ENCODE measurements at regions not wholly inside any gene's neighbourhood (a gene's known extent, or its start where the extent isn't known, plus 50 kb on each side); places are given as distances from the start of the nearest gene placed in this dataset.
"Not testable (repeated sequence)": the region's sequence is repeated elsewhere in the genome, so short reads cannot be mapped to it uniquely, and the experiment has no call there.

- peak; percentile 42 for DNase-seq (ENCODE audit: low spot score)
Measured at GRCh38 chr3:193902607-193903511, 233.1 kb upstream of the HES1 start.

GRCh38 chr3:193903512-193903817 lies 232.5 kb upstream of the HES1 start:
- DNase-seq (ENCODE audit: low spot score) = no peak

- DNase-seq (ENCODE audit: low spot score) = no peak
Measured at GRCh38 chr3:193903966-193904365, 232.0 kb upstream of the HES1 start.

- DNase-seq (ENCODE audit: low spot score) = no peak
Measured at GRCh38 chr3:193905541-193906396, 230.2 kb upstream of the HES1 start.

- DNase-seq (ENCODE audit: low spot score) = no peak
Measured at GRCh38 chr3:193906849-193907410, 229.0 kb upstream of the HES1 start.

GRCh38 chr3:193908181-193908744 lies 227.7 kb upstream of the HES1 start:
- DNase-seq (ENCODE audit: low spot score) = no peak

- DNase-seq (ENCODE audit: low spot score) = no peak
Measured at GRCh38 chr3:193909387-193909786, 226.6 kb upstream of the HES1 start.

GRCh38 chr3:193910310-193910709 lies 225.6 kb upstream of the HES1 start:
- no peak for DNase-seq (ENCODE audit: low spot score)

- DNase-seq (ENCODE audit: low spot score) = no peak
Measured at GRCh38 chr3:193910886-193911738, 224.8 kb upstream of the HES1 start.

GRCh38 chr3:193911784-193912340 lies 224.1 kb upstream of the HES1 start:
- no peak for DNase-seq (ENCODE audit: low spot score)

- no peak for DNase-seq (ENCODE audit: low spot score)
Measured at GRCh38 chr3:193912621-193913178, 223.2 kb upstream of the HES1 start.

GRCh38 chr3:193914602-193915001 lies 221.3 kb upstream of the HES1 start:
- DNase-seq (ENCODE audit: low spot score) = no peak

- no peak for DNase-seq (ENCODE audit: low spot score)
Measured at GRCh38 chr3:193915099-193915498, 220.8 kb upstream of the HES1 start.

- no peak for DNase-seq (ENCODE audit: low spot score)
Measured at GRCh38 chr3:193915613-193916012, 220.3 kb upstream of the HES1 start.

- no peak for DNase-seq (ENCODE audit: low spot score)
Measured at GRCh38 chr3:193917158-193917557, 218.8 kb upstream of the HES1 start.

- no peak for DNase-seq (ENCODE audit: low spot score)
Measured at GRCh38 chr3:193921465-193921864, 214.5 kb upstream of the HES1 start.

GRCh38 chr3:193922034-193922774 lies 213.7 kb upstream of the HES1 start:
- DNase-seq (ENCODE audit: low spot score) = no peak

- not testable (repeated sequence) for DNase-seq (ENCODE audit: low spot score)
Measured at GRCh38 chr3:193923958-193924357, 212.0 kb upstream of the HES1 start.

- DNase-seq (ENCODE audit: low spot score) = not testable (repeated sequence)
Measured at GRCh38 chr3:193926071-193926470, 209.9 kb upstream of the HES1 start.
